ENCODE measurements at regions not wholly inside any gene's neighbourhood (a gene's known extent, or its start where the extent isn't known, plus 50 kb on each side); places are given as distances from the start of the nearest gene placed in this dataset.
"Not testable (repeated sequence)": the region's sequence is repeated elsewhere in the genome, so short reads cannot be mapped to it uniquely, and the experiment has no call there.

DNA sequence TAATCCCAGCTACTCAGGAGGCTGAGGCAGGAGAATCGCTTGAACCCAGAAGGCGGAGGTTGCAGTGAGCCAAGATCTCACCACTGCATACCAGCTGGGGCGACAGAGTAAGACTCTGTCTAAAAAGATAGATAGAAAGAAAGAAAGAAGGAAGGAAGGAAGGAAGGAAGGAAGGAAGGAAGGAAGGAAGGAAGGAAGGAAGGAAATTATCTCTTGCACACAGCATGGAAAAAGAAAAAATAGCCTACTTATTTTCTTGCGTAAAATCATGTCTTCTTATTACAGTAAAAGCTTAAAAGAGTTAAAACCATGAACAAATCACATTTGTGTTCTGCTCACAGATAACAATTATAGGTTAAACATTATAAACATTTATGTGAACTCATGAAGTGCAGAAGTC, 205.9 kb downstream of the TMA16 start:
- H3K4me3 Mint-ChIP-seq; H3K9me3 Mint-ChIP-seq; H3K27ac Mint-ChIP-seq; intact Hi-C loops (cut with micrococcal nuclease); H3K36me3 Mint-ChIP-seq (ENCODE audit: low read depth); CTCF ChIA-PET; DNase-seq; H3K4me1 Mint-ChIP-seq (ENCODE audit: low read depth): not testable (repeated sequence)
- H3K27me3 Mint-ChIP-seq (ENCODE audit: low read depth) = peaks cover 11% of the 10 kb centered on the region

DNA sequence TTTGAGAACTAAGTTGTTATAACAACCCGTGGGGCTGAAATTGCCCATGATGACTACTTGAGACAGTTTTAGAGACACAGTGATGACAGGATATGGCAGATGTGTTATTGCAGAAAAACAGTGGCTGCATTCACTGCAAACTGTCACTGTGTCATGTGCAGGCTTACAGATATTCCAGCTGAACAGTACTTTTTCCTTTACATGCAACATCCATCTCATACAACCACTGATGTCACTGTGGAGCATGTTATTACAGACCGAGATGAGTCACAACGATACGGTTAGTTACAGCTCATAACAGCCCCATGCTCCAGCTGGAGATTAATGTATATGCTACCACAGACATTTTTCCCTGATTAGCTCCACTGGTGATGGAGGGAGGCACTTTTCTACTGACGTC, 207.4 kb downstream of the TMA16 start:
- Mint-ChIP-seq H3K27me3 (ENCODE audit: low read depth) (peaks cover 8% of the 10 kb centered on the region), H3K27ac (no peak overlapping the region), H3K4me3 (no peak overlapping the region), H3K9me3 (peaks cover under 1% of the 10 kb centered on the region), H3K4me1 (ENCODE audit: low read depth) (no peaks in the 10 kb centered on the region), H3K36me3 (ENCODE audit: low read depth) (no peaks in the 10 kb centered on the region)
- CTCF ChIA-PET = no interaction called here
- DNase-seq = no peak
- intact Hi-C loops (cut with micrococcal nuclease) = no loop called here

GRCh38 chr4:163702736-163703135, 208.2 kb downstream of the TMA16 start:
- no peak for DNase-seq
- Mint-ChIP-seq H3K27ac (no peak overlapping the region), H3K36me3 (ENCODE audit: low read depth) (no peaks in the 10 kb centered on the region), H3K9me3 (no peaks in the 10 kb centered on the region), H3K4me3 (no peak overlapping the region), H3K27me3 (ENCODE audit: low read depth) (peaks cover 7% of the 10 kb centered on the region), H3K4me1 (ENCODE audit: low read depth) (no peaks in the 10 kb centered on the region)
- intact Hi-C loops (cut with micrococcal nuclease) = no loop called here
- CTCF ChIA-PET = no interaction called here

GRCh38 chr4:163703251-163703650, 208.8 kb downstream of the TMA16 start:
- no peak for DNase-seq
- intact Hi-C loops (cut with micrococcal nuclease) = no loop called here
- Mint-ChIP-seq H3K27ac (no peak overlapping the region), H3K9me3 (no peaks in the 10 kb centered on the region), H3K4me3 (no peak overlapping the region), H3K27me3 (ENCODE audit: low read depth) (peaks cover 7% of the 10 kb centered on the region), H3K4me1 (ENCODE audit: low read depth) (no peaks in the 10 kb centered on the region), H3K36me3 (ENCODE audit: low read depth) (no peaks in the 10 kb centered on the region)
- CTCF ChIA-PET = no interaction called here

- CTCF ChIA-PET = no interaction called here
- H3K9me3 Mint-ChIP-seq = no peaks in the 10 kb centered on the region
- H3K4me1 Mint-ChIP-seq (ENCODE audit: low read depth) = no peaks in the 10 kb centered on the region
- DNase-seq = no peak
- H3K27ac Mint-ChIP-seq = no peak overlapping the region
- intact Hi-C loops (cut with micrococcal nuclease) = no loop called here
- no peaks in the 10 kb centered on the region for H3K36me3 Mint-ChIP-seq (ENCODE audit: low read depth)
- no peak overlapping the region for H3K4me3 Mint-ChIP-seq
- H3K27me3 Mint-ChIP-seq (ENCODE audit: low read depth) = peaks cover 4% of the 10 kb centered on the region
These were observed 213.4 kb downstream of the TMA16 start for GRCh38 chr4:163707873-163708272.

DNA sequence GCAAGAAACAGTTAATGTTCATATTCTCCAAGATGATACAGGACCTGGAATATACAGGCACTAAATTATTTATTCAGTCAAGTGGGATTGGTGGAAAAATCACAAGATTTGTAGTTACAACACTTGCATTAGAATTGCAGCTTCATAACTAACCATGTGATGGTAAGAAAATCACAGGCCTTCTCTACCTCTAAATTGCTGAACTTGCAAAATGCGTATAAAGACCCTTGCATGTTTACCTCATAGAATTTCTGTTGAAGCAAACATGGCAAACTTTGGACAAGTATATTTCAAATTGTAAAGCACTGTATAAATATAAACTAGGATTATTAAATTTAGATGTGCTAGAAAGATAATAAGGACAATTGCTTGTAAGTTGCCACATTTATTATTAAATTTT, 215.1 kb downstream of the TMA16 start:
- H3K9me3 Mint-ChIP-seq = no peaks in the 10 kb centered on the region
- no peaks in the 10 kb centered on the region for H3K36me3 Mint-ChIP-seq (ENCODE audit: low read depth)
- intact Hi-C loops (cut with micrococcal nuclease) = no loop called here

DNA sequence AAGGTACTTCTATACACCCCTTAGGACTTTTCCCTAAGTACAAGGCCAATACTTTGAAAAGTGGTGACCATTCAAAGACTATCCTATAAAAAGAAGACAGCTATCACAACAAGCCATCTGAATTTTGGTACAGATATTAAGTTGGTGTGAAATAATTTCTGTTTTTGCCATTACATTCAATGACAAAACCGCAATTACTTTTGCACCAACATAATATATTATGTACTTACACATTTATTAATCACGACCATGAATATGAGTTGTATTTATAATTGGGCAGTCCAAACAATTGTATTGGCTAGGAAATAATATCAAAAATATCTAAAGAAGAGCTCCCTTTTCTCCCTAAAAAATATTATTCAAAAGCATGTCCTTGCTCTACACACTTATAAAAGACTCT, 215.7 kb downstream of the TMA16 start:
- CTCF ChIA-PET = no interaction called here
- no peak for DNase-seq

More for the DNA sequence above, 215.1 kb downstream of the TMA16 start:
- no peak overlapping the region for H3K27ac Mint-ChIP-seq
- CTCF ChIA-PET = no interaction called here
- DNase-seq = no peak
- no peak overlapping the region for H3K4me3 Mint-ChIP-seq
- H3K4me1 Mint-ChIP-seq (ENCODE audit: low read depth) = no peaks in the 10 kb centered on the region
- no peaks in the 10 kb centered on the region for H3K27me3 Mint-ChIP-seq (ENCODE audit: low read depth)

DNA sequence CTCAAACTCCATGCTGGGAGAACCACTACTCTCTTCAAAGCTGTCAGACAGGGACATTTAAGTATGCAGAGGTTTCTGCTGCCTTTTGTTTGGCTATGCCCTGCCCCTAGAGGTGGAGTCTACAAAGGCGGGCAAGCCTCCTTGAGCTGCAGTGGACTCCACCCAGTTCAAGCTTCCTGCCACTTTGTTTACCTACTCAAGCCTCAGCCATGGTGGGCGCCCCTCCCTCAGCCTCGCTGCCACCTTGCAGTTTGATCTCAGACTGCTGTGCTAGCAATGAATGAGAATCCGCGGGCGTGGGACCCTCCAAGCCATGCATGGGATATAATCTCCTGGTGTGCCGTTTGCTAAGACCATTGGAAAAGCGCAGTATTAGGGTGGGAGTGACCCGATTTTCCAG, 230.0 kb downstream of the TMA16 start:
- CTCF ChIA-PET; intact Hi-C loops (cut with micrococcal nuclease); H3K27ac Mint-ChIP-seq; H3K36me3 Mint-ChIP-seq (ENCODE audit: low read depth); H3K9me3 Mint-ChIP-seq; H3K4me1 Mint-ChIP-seq (ENCODE audit: low read depth); H3K27me3 Mint-ChIP-seq (ENCODE audit: low read depth); H3K4me3 Mint-ChIP-seq; DNase-seq: not testable (repeated sequence)

More for the DNA sequence above, 215.7 kb downstream of the TMA16 start:
- Mint-ChIP-seq H3K4me1 (ENCODE audit: low read depth) (no peaks in the 10 kb centered on the region), H3K27me3 (ENCODE audit: low read depth) (no peaks in the 10 kb centered on the region), H3K9me3 (no peaks in the 10 kb centered on the region), H3K27ac (no peak overlapping the region), H3K36me3 (ENCODE audit: low read depth) (no peaks in the 10 kb centered on the region), H3K4me3 (no peak overlapping the region)
- intact Hi-C loops (cut with micrococcal nuclease) = no loop called here

- peaks cover 10% of the 10 kb centered on the region for H3K27me3 Mint-ChIP-seq (ENCODE audit: low read depth)
- no peak overlapping the region for H3K27ac Mint-ChIP-seq
- H3K4me1 Mint-ChIP-seq (ENCODE audit: low read depth) = no peaks in the 10 kb centered on the region
- no peak for DNase-seq
- CTCF ChIA-PET = no interaction called here
- H3K4me3 Mint-ChIP-seq = no peak overlapping the region
- intact Hi-C loops (cut with micrococcal nuclease) = no loop called here
- peaks cover 2% of the 10 kb centered on the region for H3K9me3 Mint-ChIP-seq
- no peaks in the 10 kb centered on the region for H3K36me3 Mint-ChIP-seq (ENCODE audit: low read depth)
These were observed 232.2 kb downstream of the TMA16 start for GRCh38 chr4:163726641-163727040.

- no peaks in the 10 kb centered on the region for H3K9me3 Mint-ChIP-seq
- CTCF ChIA-PET = no interaction called here
- no peaks in the 10 kb centered on the region for H3K4me1 Mint-ChIP-seq (ENCODE audit: low read depth)
- no peak overlapping the region for H3K4me3 Mint-ChIP-seq
- peaks cover 10% of the 10 kb centered on the region for H3K27me3 Mint-ChIP-seq (ENCODE audit: low read depth)
- intact Hi-C loops (cut with micrococcal nuclease) = no loop called here
- H3K36me3 Mint-ChIP-seq (ENCODE audit: low read depth) = no peaks in the 10 kb centered on the region
- H3K27ac Mint-ChIP-seq = no peak overlapping the region
- DNase-seq = no peak
These were observed 236.6 kb downstream of the TMA16 start for GRCh38 chr4:163731071-163731470.

DNA sequence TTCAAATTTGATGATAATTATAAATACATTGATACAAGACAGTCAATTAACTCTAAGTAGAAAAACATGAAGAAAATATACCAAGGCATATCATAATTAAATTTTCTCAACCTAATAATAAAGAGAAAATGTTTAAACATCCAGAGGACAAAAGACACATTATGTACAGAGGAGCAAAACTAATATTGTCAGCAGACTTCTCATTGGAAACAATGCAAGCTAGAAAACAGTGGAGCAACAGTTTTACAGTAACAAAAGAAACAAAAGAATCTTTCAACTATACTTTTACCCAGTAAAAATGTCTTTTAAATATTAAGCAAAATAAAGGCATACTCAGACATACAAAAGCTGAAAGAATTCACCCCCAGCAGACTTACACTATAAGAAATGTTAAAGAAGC, 238.0 kb downstream of the TMA16 start:
- Mint-ChIP-seq H3K4me1 (ENCODE audit: low read depth) (no peaks in the 10 kb centered on the region), H3K4me3 (no peak overlapping the region), H3K9me3 (no peaks in the 10 kb centered on the region), H3K27me3 (ENCODE audit: low read depth) (peaks cover 10% of the 10 kb centered on the region), H3K27ac (no peak overlapping the region), H3K36me3 (ENCODE audit: low read depth) (no peaks in the 10 kb centered on the region)
- DNase-seq = no peak
- CTCF ChIA-PET = no interaction called here
- intact Hi-C loops (cut with micrococcal nuclease) = no loop called here

GRCh38 chr4:163736876-163737275, 242.4 kb downstream of the TMA16 start:
- H3K4me1 Mint-ChIP-seq (ENCODE audit: low read depth) = no peaks in the 10 kb centered on the region
- intact Hi-C loops (cut with micrococcal nuclease) = no loop called here
- DNase-seq = no peak
- no peak overlapping the region for H3K27ac Mint-ChIP-seq
- CTCF ChIA-PET = no interaction called here
- no peaks in the 10 kb centered on the region for H3K36me3 Mint-ChIP-seq (ENCODE audit: low read depth)
- H3K27me3 Mint-ChIP-seq (ENCODE audit: low read depth) = no peaks in the 10 kb centered on the region
- no peak overlapping the region for H3K4me3 Mint-ChIP-seq
- H3K9me3 Mint-ChIP-seq = no peaks in the 10 kb centered on the region

- intact Hi-C loops (cut with micrococcal nuclease); H3K4me1 Mint-ChIP-seq (ENCODE audit: low read depth); CTCF ChIA-PET; H3K36me3 Mint-ChIP-seq (ENCODE audit: low read depth); H3K27me3 Mint-ChIP-seq (ENCODE audit: low read depth); DNase-seq; H3K4me3 Mint-ChIP-seq; H3K9me3 Mint-ChIP-seq; H3K27ac Mint-ChIP-seq: not testable (repeated sequence)
These were observed 243.4 kb downstream of the TMA16 start for GRCh38 chr4:163737846-163738245.

DNA sequence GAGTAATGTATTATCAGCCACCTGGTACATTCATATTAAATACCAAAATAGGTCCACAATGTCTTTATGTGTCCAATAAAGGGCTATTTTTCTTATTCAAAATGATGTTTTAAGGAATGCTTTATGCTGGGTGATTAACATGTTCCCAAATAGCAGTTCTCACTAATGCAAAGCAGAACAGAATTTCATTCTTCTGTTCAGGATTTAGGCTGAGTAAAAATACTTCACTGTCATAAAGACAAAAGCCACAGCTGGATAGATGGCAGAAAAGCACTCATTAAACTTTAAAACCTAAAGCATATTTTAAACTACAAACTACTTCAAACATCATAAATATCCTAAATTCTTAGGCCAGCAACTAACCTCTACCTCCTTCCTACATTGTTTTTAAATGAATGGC, 244.0 kb downstream of the TMA16 start:
- Mint-ChIP-seq H3K4me3 (no peak overlapping the region), H3K36me3 (ENCODE audit: low read depth) (no peaks in the 10 kb centered on the region), H3K27ac (no peak overlapping the region), H3K9me3 (no peaks in the 10 kb centered on the region), H3K4me1 (ENCODE audit: low read depth) (no peaks in the 10 kb centered on the region), H3K27me3 (ENCODE audit: low read depth) (no peaks in the 10 kb centered on the region)
- intact Hi-C loops (cut with micrococcal nuclease) = no loop called here
- DNase-seq = no peak
- CTCF ChIA-PET = no interaction called here
